Body of pancreas (tissue), 4 donors: ENCODE measurements at regions not wholly inside any gene's neighbourhood (a gene's known extent, or its start where the extent isn't known, plus 50 kb on each side); places are given as distances from the start of the nearest gene placed in this dataset.

ENCODE experiments used
- ATAC-seq: fragments of 150-250 bp; one replicate; pipeline ENCODE4 v1.9.1; 2016
- DNase-seq, 4 donors: peaks; one replicate each; pipeline ENCODE4 v3.0.0-alpha.2; 2019
- H3K27ac ChIP-seq, 4 donors: fragments of 200-600 bp; sonication (generic); 1 replicate in 3 of 4; 2 replicates in 1 of 4; pipeline versions ENCODE4 v1.5.1 to v1.6.1; 2016 to 2019; ENCODE audit warnings: mild to moderate bottlenecking in 1 of 4, mixed read lengths in 1 of 4, moderate library complexity in 1 of 4
- H3K27me3 ChIP-seq, 2 donors: fragments of 200-600 bp; sonication (generic); one replicate each; pipeline ENCODE4 v1.6.0; 2016; ENCODE audit warnings: mild to moderate bottlenecking in 1 of 2
- H3K36me3 ChIP-seq, 2 donors: fragments of 200-600 bp; sonication (generic); replicated peaks in 1 of 2; 2 replicates each; pipeline ENCODE4 v1.5.1; 2016; ENCODE audit warnings: low read depth in 2 of 2; ENCODE audit not compliant: insufficient read depth in 1 of 2
- H3K4me1 ChIP-seq: fragments of 200-600 bp; sonication (generic); one replicate; pipeline ENCODE4 v1.6.0; 2016
- H3K4me3 ChIP-seq, 2 donors: fragments of 200-600 bp; sonication (generic); 1 replicate in 1 of 2; 2 replicates in 1 of 2; pipeline ENCODE4 v1.5.1; 2016 to 2019
- H3K9me3 ChIP-seq, 3 donors: fragments of 200-600 bp; sonication (generic); 1 replicate in 2 of 3; 2 replicates in 1 of 3; pipeline ENCODE4 v1.5.1; 2016
- CTCF ChIP-seq, 7 experiments: fragments of 450-650 bp in 4 of 7; fragments of 200-600 bp in 3 of 7; sonication (generic) in 3 of 7; IDR thresholded peaks; one replicate each; pipeline ENCODE4 v1.5.1; 2016 to 2019; ENCODE audit warnings: antibody characterized with exemption in 7 of 7
- POLR2A ChIP-seq, 3 donors: fragments of 450-650 bp; IDR thresholded peaks; one replicate each; pipeline ENCODE4 v1.6.1; 2016; ENCODE audit warnings: antibody characterized with exemption in 3 of 3, mild to moderate bottlenecking in 2 of 3
- WGBS, 2 donors: methylation state at CpG; one replicate each; pipeline ENCODE4 v1.1.5; 2017; 5-methylcytosine and 5-hydroxymethylcytosine counted together
- intact Hi-C: fragments of 100-400 bp; cut with DNase I; formaldehyde crosslinking; loops from one replicate; pipeline ENCODE4 v1.15.1; 2023

- no peak for ATAC-seq
- Histone ChIP-seq H3K4me1 (peaks cover 3% of the 10 kb centered on the region), H3K4me3 (no peak overlapping the region), H3K27ac (no peak overlapping the region), H3K36me3 (no peaks in the 10 kb centered on the region), H3K27me3 (no peaks in the 10 kb centered on the region), H3K9me3 (no peaks in the 10 kb centered on the region)
- DNase-seq: no peak
- TF ChIP-seq POLR2A (IDR thresholded peaks at IDR 0.05): no peak
- no peak for TF ChIP-seq CTCF (IDR thresholded peaks at IDR 0.05)
- intact Hi-C loops: no loop called here
- WGBS, 2 donors: 55 to 72% methylated on average over 6 of the region's 6 CpGs
These were observed 163.8 kb downstream of the DIRAS2 start for GRCh38 chr9:90478821-90479220.

GRCh38 chr9:90485028-90485427 lies 157.6 kb downstream of the DIRAS2 start:
- no peaks in the 10 kb centered on the region for H3K36me3 ChIP-seq
- 57 to 67% methylated on average over 1 of the region's 1 CpG for WGBS, 2 donors
- no peaks in the 10 kb centered on the region for H3K27me3 ChIP-seq
- DNase-seq (no peak), ATAC-seq (no peak)
- H3K9me3 ChIP-seq: no peaks in the 10 kb centered on the region
- H3K27ac ChIP-seq: no peak overlapping the region
- intact Hi-C loops: no loop called here
- no peak overlapping the region for H3K4me3 ChIP-seq
- TF ChIP-seq POLR2A (IDR thresholded peaks at IDR 0.05) (no peak), CTCF (IDR thresholded peaks at IDR 0.05) (no peak)
- H3K4me1 ChIP-seq: peaks cover 5% of the 10 kb centered on the region

GRCh38 chr9:90489066-90489465 lies 153.6 kb downstream of the DIRAS2 start:
- TF ChIP-seq POLR2A (IDR thresholded peaks at IDR 0.05): no peak
- no peak for TF ChIP-seq CTCF (IDR thresholded peaks at IDR 0.05)

GRCh38 chr9:90499761-90500160 lies 142.9 kb downstream of the DIRAS2 start:
- no peak for ATAC-seq
- no peaks in the 10 kb centered on the region for H3K36me3 ChIP-seq
- no peaks in the 10 kb centered on the region for H3K9me3 ChIP-seq
- H3K4me3 ChIP-seq: no peak overlapping the region
- WGBS, 2 donors: 74 to 98% methylated on average over 2 of the region's 2 CpGs
- no peak overlapping the region for H3K27ac ChIP-seq
- no peaks in the 10 kb centered on the region for H3K4me1 ChIP-seq
- DNase-seq: no peak
- no peak for TF ChIP-seq CTCF (IDR thresholded peaks at IDR 0.05)
- no peak for TF ChIP-seq POLR2A (IDR thresholded peaks at IDR 0.05)
- intact Hi-C loops: no loop called here
- no peaks in the 10 kb centered on the region for H3K27me3 ChIP-seq

More at GRCh38 chr9:90489066-90489465, 153.6 kb downstream of the DIRAS2 start:
- DNase-seq (no peak), ATAC-seq (no peak)
- H3K27me3 ChIP-seq: no peaks in the 10 kb centered on the region
- H3K27ac ChIP-seq: no peak overlapping the region
- H3K9me3 ChIP-seq: no peaks in the 10 kb centered on the region
- H3K4me1 ChIP-seq: no peaks in the 10 kb centered on the region
- 59 to 74% methylated on average over 4 of the region's 4 CpGs for WGBS, 2 donors
- no peak overlapping the region for H3K4me3 ChIP-seq
- H3K36me3 ChIP-seq: no peaks in the 10 kb centered on the region
- intact Hi-C loops: no loop called here

GRCh38 chr9:90502134-90502533 lies 140.5 kb downstream of the DIRAS2 start:
- ATAC-seq (no peak), DNase-seq (no peak)
- WGBS, 2 donors: 82 to 83% methylated on average over 4 of the region's 4 CpGs
- no peaks in the 10 kb centered on the region for H3K27me3 ChIP-seq
- H3K27ac ChIP-seq: no peak overlapping the region
- H3K4me3 ChIP-seq: no peak overlapping the region
- no peaks in the 10 kb centered on the region for H3K9me3 ChIP-seq
- no peaks in the 10 kb centered on the region for H3K4me1 ChIP-seq
- H3K36me3 ChIP-seq: no peaks in the 10 kb centered on the region
- intact Hi-C loops: no loop called here
- TF ChIP-seq CTCF (IDR thresholded peaks at IDR 0.05): no peak
- TF ChIP-seq POLR2A (IDR thresholded peaks at IDR 0.05): no peak
